Stimulated activated effector memory CD8-positive, alpha-beta T cell treated with anti-CD3 and anti-CD28 coated beads, Interleukin-12 subunit alpha, Interleukin-12 subunit beta, amount 100 ng/mL, for 72 hours (primary cell): ENCODE measurements at regions not wholly inside any gene's neighbourhood (a gene's known extent, or its start where the extent isn't known, plus 50 kb on each side); places are given as distances from the start of the nearest gene placed in this dataset.
"Not testable (repeated sequence)": the region's sequence is repeated elsewhere in the genome, so short reads cannot be mapped to it uniquely, and the experiment has no call there.

Source experiments
- ATAC-seq: fragments of 150-1000 bp; cut with Tn5 transposase; 2 replicates; pipeline ENCODE4 v1.10.0; 2021
- DNase-seq, 2 donors: peaks; one replicate each; pipeline ENCODE4 v3.0.0; 2021 to 2022; ENCODE audit warnings: low spot score in 2 of 2
- H3K27ac Mint-ChIP-seq: one replicate; pipeline ENCODE4 v1.8.0; 2022; ENCODE audit warnings: mild to moderate bottlenecking, mixed read lengths
- H3K36me3 Mint-ChIP-seq: one replicate; pipeline ENCODE4 v1.8.0; 2022; ENCODE audit warnings: mild to moderate bottlenecking, mixed read lengths
- H3K4me1 Mint-ChIP-seq: one replicate; pipeline ENCODE4 v1.8.0; 2022; ENCODE audit warnings: mixed read lengths
- H3K4me3 Mint-ChIP-seq: one replicate; pipeline ENCODE4 v1.8.0; 2022; ENCODE audit warnings: mild to moderate bottlenecking, mixed read lengths
- H3K9me3 Mint-ChIP-seq: one replicate; pipeline ENCODE4 v1.8.0; 2022; ENCODE audit warnings: mixed read lengths

DNA sequence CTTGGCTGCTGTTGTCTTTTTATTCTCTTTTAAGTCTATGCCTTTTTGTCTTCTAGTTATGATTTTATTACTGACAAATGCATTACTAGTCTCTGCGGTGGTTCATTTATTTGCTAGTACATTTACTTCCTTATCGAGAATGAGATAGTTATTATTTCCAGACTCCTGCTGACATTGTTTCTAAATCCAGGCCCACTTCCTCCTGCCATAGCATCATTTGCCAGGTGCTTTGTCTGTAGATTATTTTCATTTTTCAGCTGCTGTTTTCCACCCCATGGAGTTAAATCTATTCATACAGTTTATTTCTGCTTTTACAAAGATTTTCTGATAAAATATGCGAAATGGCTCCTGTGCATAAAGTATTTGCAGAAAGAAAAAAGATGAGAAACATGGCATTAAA, 459.7 kb downstream of the MMUT start:
- DNase-seq (no peak), ATAC-seq (no peak)
- H3K27ac Mint-ChIP-seq = no peak overlapping the region
- H3K9me3 Mint-ChIP-seq = peaks cover 8% of the 10 kb centered on the region
- no peaks in the 10 kb centered on the region for H3K4me1 Mint-ChIP-seq
- H3K36me3 Mint-ChIP-seq = no peaks in the 10 kb centered on the region
- no peak overlapping the region for H3K4me3 Mint-ChIP-seq

DNA sequence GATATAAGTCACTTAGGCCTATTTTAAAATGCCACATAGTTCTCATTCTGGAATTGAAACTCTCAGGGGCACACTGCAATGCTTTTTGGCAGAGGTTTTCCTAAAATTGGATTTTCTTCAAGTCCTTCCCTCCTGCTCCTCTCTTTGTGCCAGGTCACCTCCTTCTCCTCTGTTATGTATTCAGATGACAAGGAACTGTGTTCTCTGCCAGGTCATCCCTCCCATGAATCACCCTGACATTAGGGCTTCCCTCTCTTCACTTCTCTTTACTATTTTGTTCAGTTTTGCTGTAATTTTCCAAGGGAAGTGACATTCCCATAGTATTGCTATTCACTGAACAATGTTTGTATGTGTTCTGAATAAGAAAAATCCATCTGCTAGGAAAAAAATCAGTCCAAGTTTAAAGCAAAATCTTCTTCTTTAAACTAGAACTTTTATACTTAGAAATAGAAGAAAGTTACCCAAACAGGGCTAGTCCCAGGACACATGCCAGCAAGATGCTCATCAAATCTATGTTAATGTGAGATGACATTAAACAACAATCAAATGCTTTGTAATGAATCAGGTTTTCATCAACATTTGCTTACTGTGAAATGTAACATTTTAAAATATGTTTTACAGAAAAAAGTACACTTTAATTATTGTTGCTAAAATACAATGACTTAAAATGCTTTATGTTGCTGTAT, 461.1 kb downstream of the MMUT start:
- H3K27ac Mint-ChIP-seq = no peak overlapping the region
- H3K4me3 Mint-ChIP-seq = no peak overlapping the region
- H3K9me3 Mint-ChIP-seq = peaks cover 10% of the 10 kb centered on the region
- DNase-seq (no peak), ATAC-seq (no peak)
- H3K4me1 Mint-ChIP-seq = no peaks in the 10 kb centered on the region
- no peaks in the 10 kb centered on the region for H3K36me3 Mint-ChIP-seq

- Mint-ChIP-seq H3K9me3 (peaks cover 17% of the 10 kb centered on the region), H3K4me3 (no peak overlapping the region), H3K36me3 (no peaks in the 10 kb centered on the region), H3K27ac (no peak overlapping the region), H3K4me1 (no peaks in the 10 kb centered on the region)
- DNase-seq = no peak
- no peak for ATAC-seq
Observed at GRCh38 chr6:48998574-48998973, 464.5 kb downstream of the MMUT start.

DNA sequence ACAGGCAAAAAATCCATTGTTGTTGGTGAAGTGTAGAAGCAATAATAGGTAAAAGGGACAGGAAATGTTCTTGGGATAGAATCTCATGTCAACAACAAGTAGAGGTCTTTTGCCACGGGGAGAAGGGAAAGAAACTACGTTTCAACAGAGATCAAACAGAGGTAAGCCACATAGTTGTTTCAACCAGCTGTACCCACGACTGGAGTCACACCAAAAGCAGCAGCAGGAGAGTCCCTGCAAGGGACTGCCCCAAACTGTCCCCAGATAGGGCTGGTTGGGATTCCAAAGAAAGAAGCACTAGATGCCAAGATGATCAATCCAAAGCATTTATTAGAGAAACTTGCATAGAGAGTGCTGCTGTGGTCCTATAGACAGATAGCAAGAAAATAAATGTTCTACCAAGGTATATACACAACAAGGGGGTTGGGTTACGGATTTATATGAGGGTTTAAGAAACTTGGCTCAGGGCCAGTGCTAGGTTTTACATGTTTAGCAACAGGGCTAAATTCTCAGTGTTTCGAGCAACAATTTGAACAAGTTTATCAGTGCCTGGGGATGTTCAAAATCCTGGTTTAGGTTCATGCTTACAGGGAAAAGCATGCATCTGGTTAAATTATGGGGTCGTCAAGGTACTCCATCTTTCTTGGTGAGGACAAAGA, 466.5 kb downstream of the MMUT start:
- H3K4me1 Mint-ChIP-seq = no peaks in the 10 kb centered on the region
- no peak for ATAC-seq
- DNase-seq = no peak
- H3K27ac Mint-ChIP-seq = no peak overlapping the region
- no peaks in the 10 kb centered on the region for H3K36me3 Mint-ChIP-seq
- H3K9me3 Mint-ChIP-seq = peaks cover 19% of the 10 kb centered on the region
- no peak overlapping the region for H3K4me3 Mint-ChIP-seq

GRCh38 chr6:48994811-48995210, 468.2 kb downstream of the MMUT start:
- Mint-ChIP-seq H3K4me1 (no peaks in the 10 kb centered on the region), H3K36me3 (no peaks in the 10 kb centered on the region), H3K9me3 (peaks cover 27% of the 10 kb centered on the region), H3K4me3 (no peak overlapping the region), H3K27ac (no peak overlapping the region)
- no peak for ATAC-seq
- DNase-seq = no peak

DNA sequence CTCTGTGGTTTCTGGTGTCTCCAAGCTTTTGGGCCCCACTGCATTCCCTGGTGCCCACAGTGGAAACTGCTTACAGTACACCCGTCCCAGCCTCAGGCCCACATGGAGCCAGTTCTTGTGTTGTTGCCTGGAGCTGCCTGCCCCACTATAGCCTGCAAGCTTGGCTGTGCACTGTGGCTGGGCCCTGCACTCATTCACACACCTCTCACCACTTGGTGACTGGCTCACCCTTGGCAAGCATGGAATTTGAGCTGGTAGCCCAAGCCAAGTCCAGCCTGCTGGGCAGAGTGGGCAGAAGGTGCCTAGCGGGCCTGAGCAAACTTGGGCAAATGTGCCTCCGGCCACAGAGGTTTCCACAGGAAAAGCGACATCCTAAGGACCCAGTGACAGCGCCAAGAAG, 472.3 kb downstream of the MMUT start:
- DNase-seq = no peak
- H3K27ac Mint-ChIP-seq = no peak overlapping the region

GRCh38 chr6:48986845-48987244, 476.2 kb downstream of the MMUT start:
- ATAC-seq (no peak), DNase-seq (no peak)
- Mint-ChIP-seq H3K27ac (no peak overlapping the region), H3K36me3 (no peaks in the 10 kb centered on the region), H3K4me3 (no peak overlapping the region), H3K4me1 (no peaks in the 10 kb centered on the region), H3K9me3 (peaks cover 20% of the 10 kb centered on the region)

More for the DNA sequence above, 472.3 kb downstream of the MMUT start:
- Mint-ChIP-seq H3K4me3 (no peak overlapping the region), H3K36me3 (no peaks in the 10 kb centered on the region), H3K4me1 (no peaks in the 10 kb centered on the region), H3K9me3 (peaks cover 30% of the 10 kb centered on the region)
- no peak for ATAC-seq

GRCh38 chr6:48986105-48986504, 476.9 kb downstream of the MMUT start:
- H3K9me3 Mint-ChIP-seq = peaks cover 16% of the 10 kb centered on the region
- H3K4me1 Mint-ChIP-seq = no peaks in the 10 kb centered on the region
- H3K4me3 Mint-ChIP-seq = no peak overlapping the region
- DNase-seq (no peak), ATAC-seq (no peak)
- no peaks in the 10 kb centered on the region for H3K36me3 Mint-ChIP-seq
- no peak overlapping the region for H3K27ac Mint-ChIP-seq

GRCh38 chr6:48985025-48985424, 478.0 kb downstream of the MMUT start:
- Mint-ChIP-seq H3K4me1 (no peaks in the 10 kb centered on the region), H3K27ac (no peak overlapping the region), H3K9me3 (peaks cover 16% of the 10 kb centered on the region), H3K4me3 (no peak overlapping the region), H3K36me3 (no peaks in the 10 kb centered on the region)
- no peak for DNase-seq
- no peak for ATAC-seq

GRCh38 chr6:48983968-48984367, 479.1 kb downstream of the MMUT start:
- not testable (repeated sequence) for H3K36me3 Mint-ChIP-seq, ATAC-seq

GRCh38 chr6:48983377-48983776, 479.7 kb downstream of the MMUT start:
- Mint-ChIP-seq H3K36me3 (no peaks in the 10 kb centered on the region), H3K9me3 (peaks cover 16% of the 10 kb centered on the region), H3K4me3 (no peak overlapping the region), H3K27ac (no peak overlapping the region), H3K4me1 (no peaks in the 10 kb centered on the region)
- no peak for DNase-seq
- no peak for ATAC-seq

More at GRCh38 chr6:48983968-48984367, 479.1 kb downstream of the MMUT start:
- not testable (repeated sequence) for H3K4me1 Mint-ChIP-seq, H3K4me3 Mint-ChIP-seq, DNase-seq, H3K27ac Mint-ChIP-seq
- H3K9me3 Mint-ChIP-seq = peaks cover 16% of the 10 kb centered on the region

DNA sequence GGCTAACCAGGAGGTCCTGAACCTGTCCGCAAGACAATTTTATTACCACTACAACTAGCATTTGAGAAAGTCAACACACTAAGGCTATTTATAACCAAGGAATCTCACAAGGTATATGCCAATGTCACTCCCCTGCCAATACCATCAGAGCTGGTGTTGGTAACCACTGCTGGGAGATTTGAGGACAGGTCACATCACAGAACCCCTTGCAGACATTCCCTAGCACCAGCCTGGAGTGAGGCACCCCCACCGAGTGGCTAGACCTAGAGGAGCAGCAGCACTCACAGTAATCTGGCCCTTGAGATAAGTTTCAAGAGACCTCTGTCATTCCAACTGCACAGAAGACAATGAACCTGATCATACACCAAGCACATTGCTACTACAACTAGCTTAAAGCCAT, 483.2 kb downstream of the MMUT start:
- Mint-ChIP-seq H3K9me3 (peaks cover 4% of the 10 kb centered on the region), H3K4me3 (no peak overlapping the region), H3K36me3 (no peaks in the 10 kb centered on the region), H3K27ac (no peak overlapping the region), H3K4me1 (no peaks in the 10 kb centered on the region)
- ATAC-seq (no peak), DNase-seq (no peak)

DNA sequence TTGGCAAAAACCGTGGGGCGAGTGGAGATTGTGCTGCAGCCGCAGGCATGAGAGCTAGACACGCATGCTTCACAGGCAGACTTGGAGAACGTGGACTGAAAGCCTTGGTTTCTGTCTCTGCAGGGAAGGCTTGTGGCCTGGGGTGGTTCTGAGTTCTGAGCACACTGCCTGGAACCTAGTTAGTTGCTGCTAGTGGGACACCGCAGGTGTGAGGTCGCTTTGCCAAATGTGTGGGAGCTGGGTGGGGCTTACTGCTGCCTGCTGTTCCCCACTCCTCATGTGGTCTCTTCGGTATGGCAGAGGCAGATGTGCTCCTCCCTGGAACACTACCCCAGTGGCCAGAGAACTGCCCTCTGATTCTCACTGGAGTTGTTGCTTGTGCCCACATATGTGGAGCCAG, 484.0 kb downstream of the MMUT start:
- no peaks in the 10 kb centered on the region for H3K36me3 Mint-ChIP-seq
- ATAC-seq = peak; percentile 21

DNA sequence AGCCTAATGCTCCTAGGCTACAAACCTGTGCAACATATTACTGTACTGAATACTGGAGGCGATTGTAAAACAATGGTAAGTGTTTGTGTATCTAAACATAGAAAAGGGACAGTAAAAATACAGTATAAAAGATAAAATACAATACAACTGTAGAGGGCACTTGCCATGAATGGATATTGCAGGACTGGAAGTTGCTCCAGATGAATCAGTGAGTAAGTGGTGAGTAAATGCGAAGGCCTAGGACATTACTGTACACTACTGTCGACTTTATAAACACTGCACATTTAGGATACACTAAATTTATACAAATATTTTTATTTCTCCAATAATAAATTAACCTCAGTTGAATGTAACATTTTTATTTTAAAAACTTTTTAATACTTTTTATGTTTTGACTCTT, 485.0 kb downstream of the MMUT start:
- H3K27ac Mint-ChIP-seq = no peak overlapping the region
- no peaks in the 10 kb centered on the region for H3K36me3 Mint-ChIP-seq
- no peak overlapping the region for H3K4me3 Mint-ChIP-seq
- H3K4me1 Mint-ChIP-seq = no peaks in the 10 kb centered on the region
- H3K9me3 Mint-ChIP-seq = peaks cover 4% of the 10 kb centered on the region
- DNase-seq (no peak), ATAC-seq (no peak)

More for the DNA sequence above, 484.0 kb downstream of the MMUT start:
- H3K9me3 Mint-ChIP-seq = peaks cover 4% of the 10 kb centered on the region
- no peak overlapping the region for H3K4me3 Mint-ChIP-seq
- H3K27ac Mint-ChIP-seq = no peak overlapping the region
- H3K4me1 Mint-ChIP-seq = no peaks in the 10 kb centered on the region
- no peak for DNase-seq

GRCh38 chr6:48977573-48977972, 485.5 kb downstream of the MMUT start:
- Mint-ChIP-seq H3K27ac (no peak overlapping the region), H3K36me3 (no peaks in the 10 kb centered on the region), H3K9me3 (peaks cover 4% of the 10 kb centered on the region), H3K4me3 (no peak overlapping the region), H3K4me1 (no peaks in the 10 kb centered on the region)
- DNase-seq (no peak), ATAC-seq (no peak)

GRCh38 chr6:48973491-48973890, 489.6 kb downstream of the MMUT start:
- DNase-seq = no peak
- ATAC-seq = no peak
- Mint-ChIP-seq H3K4me3 (no peak overlapping the region), H3K27ac (no peak overlapping the region), H3K36me3 (no peaks in the 10 kb centered on the region), H3K4me1 (no peaks in the 10 kb centered on the region), H3K9me3 (peaks cover 5% of the 10 kb centered on the region)
